H9 (cell line): ENCODE measurements at regions not wholly inside any gene's neighbourhood (a gene's known extent, or its start where the extent isn't known, plus 50 kb on each side); places are given as distances from the start of the nearest gene placed in this dataset.

Experiments
- DNase-seq: peaks from one replicate; pipeline ENCODE4 v3.0.0-alpha.2; 2017
- H2AFZ ChIP-seq: one replicate; pipeline ENCODE4 v1.6.1; 2013; ENCODE audit warnings: mild to moderate bottlenecking, low read length, control low read depth, moderate library complexity
- H2AK5ac ChIP-seq: 2 replicates; pipeline ENCODE4 v1.6.1; 2013; ENCODE audit warnings: low read length, control low read depth, mixed read lengths; ENCODE audit not compliant: insufficient read length
- H2BK120ac ChIP-seq: one replicate; pipeline ENCODE4 v1.6.1; 2013; ENCODE audit warnings: low read depth, mild to moderate bottlenecking, low read length, control low read depth, inconsistent platforms; ENCODE audit not compliant: poor library complexity, severe bottlenecking
- H2BK12ac ChIP-seq: 2 replicates; pipeline ENCODE4 v1.6.1; 2013; ENCODE audit warnings: low read length, control low read depth, mixed read lengths, low read depth; ENCODE audit not compliant: insufficient read length
- H2BK15ac ChIP-seq: 2 replicates; pipeline ENCODE4 v1.6.1; 2013; ENCODE audit warnings: low read depth, low read length, control low read depth
- H2BK20ac ChIP-seq: one replicate; pipeline ENCODE4 v1.6.1; 2013; ENCODE audit warnings: low read depth, mild to moderate bottlenecking, low read length, control low read depth, inconsistent platforms; ENCODE audit not compliant: poor library complexity, severe bottlenecking
- H2BK5ac ChIP-seq: 2 replicates; pipeline ENCODE4 v1.6.1; 2013; ENCODE audit warnings: low read length, control low read depth, mixed read lengths; ENCODE audit not compliant: insufficient read length
- H3K14ac ChIP-seq: 2 replicates; pipeline ENCODE4 v1.6.1; 2013; ENCODE audit warnings: low read length, control low read depth; ENCODE audit not compliant: insufficient read depth
- H3K18ac ChIP-seq: 2 replicates; pipeline ENCODE4 v1.6.1; 2013; ENCODE audit warnings: low read depth, mild to moderate bottlenecking, mixed read lengths, low read length, control low read depth; ENCODE audit not compliant: insufficient read length
- H3K23ac ChIP-seq: 2 replicates; pipeline ENCODE4 v1.6.1; 2013; ENCODE audit warnings: low read length, control low read depth, mixed read lengths, low read depth; ENCODE audit not compliant: insufficient read length
- H3K23me2 ChIP-seq: 2 replicates; pipeline ENCODE4 v1.6.1; 2013; ENCODE audit warnings: low read depth, mild to moderate bottlenecking, mixed read lengths, low read length, control low read depth; ENCODE audit not compliant: insufficient read length, poor library complexity, severe bottlenecking
- H3K27ac ChIP-seq: 2 replicates; pipeline ENCODE4 v1.5.1; 2013; ENCODE audit warnings: low read length, control low read depth, mixed read lengths, low read depth; ENCODE audit not compliant: insufficient read length
- H3K27me3 ChIP-seq: 2 replicates; pipeline ENCODE4 v1.6.1; 2013; ENCODE audit warnings: low read length, control low read depth, inconsistent platforms; ENCODE audit not compliant: insufficient read depth
- H3K4ac ChIP-seq: 2 replicates; pipeline ENCODE4 v1.6.1; 2013; ENCODE audit warnings: low read depth, mild to moderate bottlenecking, control low read depth, inconsistent platforms, low read length, moderate library complexity
- H3K4me1 ChIP-seq: 2 replicates; pipeline ENCODE4 v1.6.1; 2013; ENCODE audit warnings: low read length, control low read depth, inconsistent platforms; ENCODE audit not compliant: insufficient read depth
- H3K4me2 ChIP-seq: 2 replicates; pipeline ENCODE4 v1.6.1; 2013; ENCODE audit warnings: low read length, control low read depth, mixed read lengths; ENCODE audit not compliant: insufficient read length, insufficient read depth
- H3K56ac ChIP-seq: 2 replicates; pipeline ENCODE4 v1.6.1; 2013; ENCODE audit warnings: low read depth, mild to moderate bottlenecking, mixed read lengths, low read length, control low read depth; ENCODE audit not compliant: insufficient read length
- H3K79me1 ChIP-seq: 2 replicates; pipeline ENCODE4 v1.6.1; 2013; ENCODE audit warnings: low read depth, mild to moderate bottlenecking, moderate library complexity, low read length, control low read depth, inconsistent platforms; ENCODE audit not compliant: insufficient read depth, poor library complexity, severe bottlenecking
- H3K79me2 ChIP-seq: 2 replicates; pipeline ENCODE4 v1.6.1; 2013; ENCODE audit warnings: low read length, control low read depth, inconsistent platforms; ENCODE audit not compliant: insufficient read depth
- H3K9ac ChIP-seq: 2 replicates; pipeline ENCODE4 v1.6.1; 2013; ENCODE audit warnings: low read length, control low read depth, mixed read lengths; ENCODE audit not compliant: insufficient read length; ENCODE audit errors: extremely low read depth
- H3K9me3 ChIP-seq: one replicate; pipeline ENCODE4 v1.6.1; 2013; ENCODE audit warnings: low read depth, low read length, inconsistent platforms; ENCODE audit not compliant: control insufficient read depth
- H3T11ph ChIP-seq: one replicate; pipeline ENCODE4 v1.6.1; 2013; ENCODE audit warnings: mild to moderate bottlenecking, low read length, control low read depth, inconsistent platforms
- H4K20me1 ChIP-seq: one replicate; pipeline ENCODE4 v1.6.1; 2013; ENCODE audit not compliant: control insufficient read depth, insufficient read length, insufficient read depth
- H4K5ac ChIP-seq: 2 replicates; pipeline ENCODE4 v1.6.1; 2013; ENCODE audit warnings: low read depth, mild to moderate bottlenecking, mixed read lengths, low read length, control low read depth; ENCODE audit not compliant: insufficient read length
- H4K8ac ChIP-seq: replicated peaks from 2 replicates; pipeline ENCODE4 v1.6.1; 2013; ENCODE audit warnings: low read length, control low read depth, mixed read lengths, low read depth; ENCODE audit not compliant: insufficient read length
- H4K91ac ChIP-seq: 2 replicates; pipeline ENCODE4 v1.6.1; 2013; ENCODE audit warnings: low read depth, mild to moderate bottlenecking, moderate library complexity, mixed read lengths, low read length, control low read depth; ENCODE audit not compliant: insufficient read length
- H3K27ac Mint-ChIP-seq, 3 experiments: 2 replicates in 2 of 3; 3 replicates in 1 of 3; pipeline ENCODE4 v1.8.0; 2020 to 2021; ENCODE audit warnings: mixed read lengths in 3 of 3, mild to moderate bottlenecking in 1 of 3, moderate library complexity in 1 of 3
- H3K27me3 Mint-ChIP-seq: 2 replicates; pipeline ENCODE4 v1.8.0; 2021; ENCODE audit warnings: low read depth, mild to moderate bottlenecking, moderate library complexity, mixed read lengths
- H3K36me3 Mint-ChIP-seq, 3 experiments: 2 replicates in 2 of 3; 3 replicates in 1 of 3; pipeline ENCODE4 v1.8.0; 2020 to 2021; ENCODE audit warnings: low read depth in 3 of 3, mixed read lengths in 3 of 3; ENCODE audit not compliant: insufficient read depth in 1 of 3
- H3K4me1 Mint-ChIP-seq, 2 experiments: 2 replicates each; pipeline ENCODE4 v1.8.0; 2020; ENCODE audit warnings: mixed read lengths in 2 of 2
- H3K4me3 Mint-ChIP-seq, 2 experiments: 2 replicates in 1 of 2; 3 replicates in 1 of 2; pipeline ENCODE4 v1.8.0; 2020 to 2021; ENCODE audit warnings: mild to moderate bottlenecking in 2 of 2, mixed read lengths in 2 of 2, moderate library complexity in 1 of 2
- H3K9me3 Mint-ChIP-seq, 2 experiments: 2 replicates in 1 of 2; 3 replicates in 1 of 2; pipeline ENCODE4 v1.8.0; 2020; ENCODE audit warnings: mild to moderate bottlenecking in 2 of 2, mixed read lengths in 2 of 2, moderate library complexity in 1 of 2
- WGBS: extraction: QIAGEN DNeasy Blood & Tissue Kit; methylation state at CpG from one replicate; pipeline ENCODE4 v1.1.7; 2013; ENCODE audit warnings: missing lambda C conversion rate, low lambda C conversion rate, mixed read lengths; ENCODE audit not compliant: insufficient read length; ENCODE audit errors: extremely low coverage; 5-methylcytosine and 5-hydroxymethylcytosine counted together
- TF ChIP-seq, protein P1 (sequence below): fragments of 200-600 bp; sonication (generic); conservative IDR thresholded peaks from 3 replicates; pipeline ENCODE4 v1.8.0; 2021; ENCODE audit warnings: antibody characterized with exemption, mild to moderate bottlenecking

DNA sequence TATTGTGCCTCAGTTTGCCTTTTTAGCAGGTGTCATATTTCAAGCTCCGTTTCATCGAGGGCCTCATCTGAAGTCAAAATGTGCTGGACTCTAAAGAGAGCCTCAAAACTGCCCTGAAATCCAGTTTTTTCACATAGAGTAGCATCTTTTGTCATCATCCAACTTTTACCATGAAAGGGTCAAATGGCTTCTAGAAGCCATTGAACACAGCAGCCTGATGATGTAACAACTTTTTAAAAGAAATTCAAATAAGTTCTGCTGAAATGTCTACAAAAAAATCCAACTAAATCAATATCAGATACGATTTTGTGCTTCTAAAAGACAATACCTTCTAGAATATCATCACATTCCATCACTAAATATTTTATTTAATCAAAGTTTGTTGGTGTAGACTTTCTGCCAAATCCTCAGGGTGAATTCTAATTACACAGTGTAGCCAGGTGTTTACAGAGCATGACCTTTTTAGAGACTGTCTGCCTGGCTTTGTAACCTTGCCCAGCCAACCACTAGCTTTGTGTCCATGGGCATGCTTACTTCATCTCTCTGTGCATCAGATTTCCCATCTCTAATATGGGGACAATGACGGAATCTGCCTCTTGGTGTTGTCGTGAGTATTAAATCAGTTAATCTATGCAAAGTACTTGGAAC lies 505.0 kb downstream of the EBF1 start:
- H3K23me2 ChIP-seq, result no peaks in the 10 kb centered on the region
- H2BK120ac ChIP-seq, result no peak overlapping the region
- no peak overlapping the region for H3K27ac Mint-ChIP-seq
- H3K27me3 Mint-ChIP-seq, result no peaks in the 10 kb centered on the region
- H3K9me3 ChIP-seq, result no peaks in the 10 kb centered on the region
- H2BK12ac ChIP-seq, result no peak overlapping the region
- H3K4me3 Mint-ChIP-seq, result no peak overlapping the region
- H2BK5ac ChIP-seq, result no peak overlapping the region
- no peak overlapping the region for H4K8ac ChIP-seq
- H3K27ac ChIP-seq, result no peak overlapping the region
- H2AK5ac ChIP-seq, result no peak overlapping the region
- H2AFZ ChIP-seq, result no peak overlapping the region
- H3K4ac ChIP-seq, result no peak overlapping the region
- no peak overlapping the region for H3K4me2 ChIP-seq
- no peak overlapping the region for H3T11ph ChIP-seq
- no peak overlapping the region for H3K18ac ChIP-seq
- 100% methylated on average over 1 of the region's 5 CpGs for WGBS
- no peaks in the 10 kb centered on the region for H4K20me1 ChIP-seq
- TF ChIP-seq, protein P1, sequence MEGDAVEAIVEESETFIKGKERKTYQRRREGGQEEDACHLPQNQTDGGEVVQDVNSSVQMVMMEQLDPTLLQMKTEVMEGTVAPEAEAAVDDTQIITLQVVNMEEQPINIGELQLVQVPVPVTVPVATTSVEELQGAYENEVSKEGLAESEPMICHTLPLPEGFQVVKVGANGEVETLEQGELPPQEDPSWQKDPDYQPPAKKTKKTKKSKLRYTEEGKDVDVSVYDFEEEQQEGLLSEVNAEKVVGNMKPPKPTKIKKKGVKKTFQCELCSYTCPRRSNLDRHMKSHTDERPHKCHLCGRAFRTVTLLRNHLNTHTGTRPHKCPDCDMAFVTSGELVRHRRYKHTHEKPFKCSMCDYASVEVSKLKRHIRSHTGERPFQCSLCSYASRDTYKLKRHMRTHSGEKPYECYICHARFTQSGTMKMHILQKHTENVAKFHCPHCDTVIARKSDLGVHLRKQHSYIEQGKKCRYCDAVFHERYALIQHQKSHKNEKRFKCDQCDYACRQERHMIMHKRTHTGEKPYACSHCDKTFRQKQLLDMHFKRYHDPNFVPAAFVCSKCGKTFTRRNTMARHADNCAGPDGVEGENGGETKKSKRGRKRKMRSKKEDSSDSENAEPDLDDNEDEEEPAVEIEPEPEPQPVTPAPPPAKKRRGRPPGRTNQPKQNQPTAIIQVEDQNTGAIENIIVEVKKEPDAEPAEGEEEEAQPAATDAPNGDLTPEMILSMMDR, result no peak
- H3K4me1 Mint-ChIP-seq, result peaks cover 18 to 23% of the 10 kb centered on the region in 2 experiments
- no peak overlapping the region for H3K56ac ChIP-seq
- H3K14ac ChIP-seq, result no peak overlapping the region
- no peak overlapping the region for H3K9ac ChIP-seq
- H3K9me3 Mint-ChIP-seq, result peaks cover 0 to 6% of the 10 kb centered on the region in 2 experiments; a peak in 2 of 5 replicates
- H3K23ac ChIP-seq, result no peak overlapping the region
- no peak overlapping the region for H4K5ac ChIP-seq
- no peaks in the 10 kb centered on the region for H3K27me3 ChIP-seq
- no peaks in the 10 kb centered on the region for H3K36me3 Mint-ChIP-seq
- no peak for DNase-seq
- no peaks in the 10 kb centered on the region for H3K79me1 ChIP-seq
- peaks cover 14% of the 10 kb centered on the region for H3K4me1 ChIP-seq
- no peak overlapping the region for H2BK15ac ChIP-seq
- no peak overlapping the region for H4K91ac ChIP-seq
- H2BK20ac ChIP-seq, result no peak overlapping the region
- H3K79me2 ChIP-seq, result no peaks in the 10 kb centered on the region
